Loucy (cell line): ENCODE measurements at regions not wholly inside any gene's neighbourhood (a gene's known extent, or its start where the extent isn't known, plus 50 kb on each side); places are given as distances from the start of the nearest gene placed in this dataset.

Experiments
- EZH2phosphoT487 ChIP-seq: fragments of 200-600 bp; IDR thresholded peaks from 2 replicates; pipeline ENCODE4 v1.6.1; 2018; ENCODE audit warnings: antibody characterized with exemption, mild to moderate bottlenecking, moderate library complexity, borderline replicate concordance
- TF ChIP-seq, protein P1 (sequence below): fragments of 200-600 bp; sonication (generic); conservative IDR thresholded peaks from 2 replicates; pipeline ENCODE4 v1.5.1; 2014; ENCODE audit warnings: mild to moderate bottlenecking, antibody characterized with exemption, low read length

DNA sequence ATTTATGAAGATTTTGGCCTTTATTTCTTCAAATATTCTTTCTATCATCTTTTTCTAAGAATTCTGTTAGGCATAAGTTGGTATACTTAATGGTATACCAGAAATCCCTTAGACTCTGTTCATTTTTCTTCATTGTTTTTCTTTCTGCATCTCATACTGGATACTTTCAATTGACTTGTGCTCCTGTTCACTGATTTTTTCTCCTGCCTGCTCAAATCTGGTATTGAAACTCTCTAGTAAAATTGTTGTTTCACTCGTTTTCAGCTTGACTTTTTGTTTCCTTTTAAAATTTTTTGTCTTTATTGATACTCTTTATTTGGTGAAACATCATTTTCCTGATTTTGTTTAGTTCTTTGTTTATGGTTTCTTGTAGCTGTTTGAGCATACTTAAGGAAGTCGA lies 243.2 kb downstream of the TRIB2 start:
- TF ChIP-seq, protein P1, sequence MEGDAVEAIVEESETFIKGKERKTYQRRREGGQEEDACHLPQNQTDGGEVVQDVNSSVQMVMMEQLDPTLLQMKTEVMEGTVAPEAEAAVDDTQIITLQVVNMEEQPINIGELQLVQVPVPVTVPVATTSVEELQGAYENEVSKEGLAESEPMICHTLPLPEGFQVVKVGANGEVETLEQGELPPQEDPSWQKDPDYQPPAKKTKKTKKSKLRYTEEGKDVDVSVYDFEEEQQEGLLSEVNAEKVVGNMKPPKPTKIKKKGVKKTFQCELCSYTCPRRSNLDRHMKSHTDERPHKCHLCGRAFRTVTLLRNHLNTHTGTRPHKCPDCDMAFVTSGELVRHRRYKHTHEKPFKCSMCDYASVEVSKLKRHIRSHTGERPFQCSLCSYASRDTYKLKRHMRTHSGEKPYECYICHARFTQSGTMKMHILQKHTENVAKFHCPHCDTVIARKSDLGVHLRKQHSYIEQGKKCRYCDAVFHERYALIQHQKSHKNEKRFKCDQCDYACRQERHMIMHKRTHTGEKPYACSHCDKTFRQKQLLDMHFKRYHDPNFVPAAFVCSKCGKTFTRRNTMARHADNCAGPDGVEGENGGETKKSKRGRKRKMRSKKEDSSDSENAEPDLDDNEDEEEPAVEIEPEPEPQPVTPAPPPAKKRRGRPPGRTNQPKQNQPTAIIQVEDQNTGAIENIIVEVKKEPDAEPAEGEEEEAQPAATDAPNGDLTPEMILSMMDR, result no peak
- no peak for TF ChIP-seq EZH2phosphoT487
